Gastroesophageal sphincter (tissue), 4 donors: ENCODE measurements at regions not wholly inside any gene's neighbourhood (a gene's known extent, or its start where the extent isn't known, plus 50 kb on each side); places are given as distances from the start of the nearest gene placed in this dataset.

Source experiments
- ATAC-seq: fragments of 150-250 bp; one replicate; pipeline ENCODE4 v1.9.1; 2016; ENCODE audit warnings: mild to moderate bottlenecking, moderate library complexity
- H3K27ac ChIP-seq, 4 donors: fragments of 200-600 bp; sonication (generic) in 3 of 4; 1 replicate in 3 of 4; 2 replicates in 1 of 4; pipeline ENCODE4 v1.5.1; 2016 to 2019
- H3K27me3 ChIP-seq: fragments of 200-600 bp; sonication (generic); one replicate; pipeline ENCODE4 v1.5.1; 2019
- H3K36me3 ChIP-seq, 2 donors: fragments of 200-600 bp; sonication (generic); one replicate each; pipeline ENCODE4 v1.5.1; 2019; ENCODE audit warnings: control low read depth in 1 of 2
- H3K4me1 ChIP-seq, 3 donors: fragments of 200-600 bp; sonication (generic); 1 replicate in 2 of 3; 2 replicates in 1 of 3; pipeline ENCODE4 v1.5.1; 2016 to 2019; ENCODE audit warnings: control low read depth in 2 of 3
- H3K4me3 ChIP-seq, 2 donors: fragments of 200-600 bp; sonication (generic); one replicate each; pipeline ENCODE4 v1.5.1; 2019; ENCODE audit warnings: mild to moderate bottlenecking in 1 of 2, moderate library complexity in 1 of 2
- H3K9me3 ChIP-seq, 3 donors: fragments of 200-600 bp; sonication (generic); one replicate each; pipeline ENCODE4 v1.5.1; 2017 to 2019; ENCODE audit warnings: control low read depth in 2 of 3
- CTCF ChIP-seq, 4 experiments: fragments of 200-600 bp in 2 of 4; fragments of 450-650 bp in 2 of 4; sonication (generic) in 1 of 4; IDR thresholded peaks; one replicate each; pipeline ENCODE4 v1.5.1; 2017 to 2019; ENCODE audit warnings: antibody characterized with exemption in 4 of 4, mild to moderate bottlenecking in 2 of 4, moderate library complexity in 2 of 4
- EP300 ChIP-seq: sonication (generic); formaldehyde crosslinking; IDR thresholded peaks from one replicate; pipeline ENCODE4 v1.6.1; 2017; ENCODE audit warnings: antibody characterized with exemption, mild to moderate bottlenecking
- POLR2A ChIP-seq, 2 donors: fragments of 450-650 bp; IDR thresholded peaks; one replicate each; pipeline ENCODE4 v1.6.1; 2017; ENCODE audit warnings: antibody characterized with exemption in 2 of 2, mild to moderate bottlenecking in 2 of 2, moderate library complexity in 1 of 2
- POLR2AphosphoS5 ChIP-seq: sonication (generic); formaldehyde crosslinking; IDR thresholded peaks from one replicate; pipeline ENCODE4 v1.6.1; 2017; ENCODE audit warnings: antibody characterized with exemption
- WGBS, 2 donors: methylation state at CpG; one replicate each; pipeline ENCODE4 v1.1.5; 2018; ENCODE audit warnings: low coverage in 1 of 2; 5-methylcytosine and 5-hydroxymethylcytosine counted together

GRCh38 chr10:52662256-52662655 is 110.3 kb downstream of the MBL2 start:
- no peaks in the 10 kb centered on the region for H3K27me3 ChIP-seq
- WGBS, 2 donors, result 22 to 29% methylated on average over 1 of the region's 1 CpG

GRCh38 chr10:52663161-52663560 is 109.4 kb downstream of the MBL2 start:
- Histone ChIP-seq H3K4me1 (no peaks in the 10 kb centered on the region), H3K27me3 (no peaks in the 10 kb centered on the region), H3K27ac (no peak overlapping the region), H3K36me3 (no peaks in the 10 kb centered on the region), H3K9me3 (peaks cover 0 to 10% (median 0%) of the 10 kb centered on the region in 3 donors), H3K4me3 (no peak overlapping the region)
- TF ChIP-seq POLR2A (IDR thresholded peaks at IDR 0.05), result no peak
- ATAC-seq, result no peak
- WGBS, 2 donors, result 68 to 92% methylated on average over 2 to 3 of the region's 3 CpGs

More at GRCh38 chr10:52662256-52662655, 110.3 kb downstream of the MBL2 start:
- Histone ChIP-seq H3K4me3 (no peak overlapping the region), H3K9me3 (peaks cover 0 to 8% (median 0%) of the 10 kb centered on the region in 3 donors), H3K4me1 (no peaks in the 10 kb centered on the region), H3K27ac (no peak overlapping the region), H3K36me3 (no peaks in the 10 kb centered on the region)
- no peak for TF ChIP-seq EP300
- no peak for TF ChIP-seq CTCF (IDR thresholded peaks at IDR 0.05)
- no peak for TF ChIP-seq POLR2AphosphoS5
- no peak for TF ChIP-seq POLR2A (IDR thresholded peaks at IDR 0.05)
- ATAC-seq, result no peak

- WGBS, 2 donors, result 76 to 77% methylated on average over 3 of the region's 3 CpGs
- H3K36me3 ChIP-seq, result no peaks in the 10 kb centered on the region
- H3K4me1 ChIP-seq, result no peaks in the 10 kb centered on the region
- TF ChIP-seq POLR2A (IDR thresholded peaks at IDR 0.05) (no peak), POLR2AphosphoS5 (no peak), EP300 (no peak)
- H3K9me3 ChIP-seq, result peaks cover 0 to 10% (median 0%) of the 10 kb centered on the region in 3 donors
- H3K27ac ChIP-seq, result no peak overlapping the region
- no peak overlapping the region for H3K4me3 ChIP-seq
- no peak for ATAC-seq
- no peaks in the 10 kb centered on the region for H3K27me3 ChIP-seq
Observed at GRCh38 chr10:52664629-52665028, 108.0 kb downstream of the MBL2 start.

GRCh38 chr10:52665821-52666220 is 106.8 kb downstream of the MBL2 start:
- H3K36me3 ChIP-seq, result no peaks in the 10 kb centered on the region
- 100% methylated on average over 1 of the region's 1 CpG for WGBS, 2 donors
- peaks cover 0 to 10% (median 0%) of the 10 kb centered on the region in 3 donors for H3K9me3 ChIP-seq
- no peak overlapping the region for H3K27ac ChIP-seq
- no peak overlapping the region for H3K4me3 ChIP-seq
- no peak for TF ChIP-seq EP300
- TF ChIP-seq POLR2AphosphoS5, result no peak
- no peak for TF ChIP-seq POLR2A (IDR thresholded peaks at IDR 0.05)
- TF ChIP-seq CTCF (IDR thresholded peaks at IDR 0.05), result no peak
- no peaks in the 10 kb centered on the region for H3K4me1 ChIP-seq
- H3K27me3 ChIP-seq, result no peaks in the 10 kb centered on the region
- ATAC-seq, result no peak

DNA sequence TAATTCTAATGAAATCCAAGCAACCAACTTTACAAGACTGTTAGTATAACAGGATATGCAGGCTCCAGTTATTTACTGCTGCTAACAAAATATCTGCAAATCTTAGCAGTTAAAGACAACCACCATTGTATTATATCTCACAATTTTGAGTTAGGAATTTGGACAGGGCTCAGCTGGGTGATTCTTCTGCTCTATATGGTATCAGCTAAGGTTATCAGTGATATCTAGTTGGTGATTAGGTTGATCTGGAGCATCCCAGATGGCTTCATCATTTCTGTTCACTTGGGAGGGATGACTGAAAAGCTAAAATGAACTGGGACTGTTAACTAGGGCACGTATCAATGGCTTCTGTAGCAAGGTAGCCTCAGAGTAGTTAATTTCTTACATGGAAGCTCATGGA is 105.7 kb downstream of the MBL2 start:
- no peak for ATAC-seq
- Histone ChIP-seq H3K36me3 (no peaks in the 10 kb centered on the region), H3K9me3 (peaks cover 0 to 10% (median 0%) of the 10 kb centered on the region in 3 donors), H3K27me3 (no peaks in the 10 kb centered on the region), H3K4me3 (no peak overlapping the region), H3K27ac (no peak overlapping the region), H3K4me1 (no peaks in the 10 kb centered on the region)
- TF ChIP-seq EP300 (no peak), POLR2A (IDR thresholded peaks at IDR 0.05) (no peak), CTCF (IDR thresholded peaks at IDR 0.05) (no peak), POLR2AphosphoS5 (no peak)
- WGBS, 2 donors, result 75 to 100% methylated on average over 1 of the region's 1 CpG

DNA sequence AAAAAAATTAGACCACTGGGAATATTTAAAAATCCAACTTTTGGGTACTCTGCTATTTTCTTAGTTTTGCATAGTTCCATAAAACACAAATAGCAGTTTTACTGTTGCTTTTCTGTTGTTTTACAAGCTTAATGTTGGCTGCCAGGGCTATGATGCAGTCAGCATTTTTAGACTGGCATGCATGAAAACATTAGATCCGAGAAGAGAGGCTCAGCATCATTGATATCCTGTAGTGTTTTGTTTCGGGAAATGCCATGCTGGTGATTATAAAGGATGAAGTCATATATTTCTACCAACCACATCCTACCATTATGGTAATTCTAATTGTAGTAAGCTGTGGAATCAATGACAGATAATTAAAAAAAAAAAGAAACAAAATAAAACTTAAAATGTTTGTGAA is 104.6 kb downstream of the MBL2 start:
- no peak for TF ChIP-seq POLR2A (IDR thresholded peaks at IDR 0.05)
- Histone ChIP-seq H3K36me3 (no peaks in the 10 kb centered on the region), H3K27ac (no peak overlapping the region), H3K27me3 (no peaks in the 10 kb centered on the region), H3K4me3 (no peak overlapping the region), H3K4me1 (no peaks in the 10 kb centered on the region), H3K9me3 (peaks cover 0 to 10% (median 0%) of the 10 kb centered on the region in 3 donors)
- ATAC-seq, result no peak
- WGBS, 2 donors, result 56 to 74% methylated on average over 2 of the region's 2 CpGs
